GM18951 (cell line): ENCODE measurements at regions not wholly inside any gene's neighbourhood (a gene's known extent, or its start where the extent isn't known, plus 50 kb on each side); places are given as distances from the start of the nearest gene placed in this dataset.
"Not testable (repeated sequence)": the region's sequence is repeated elsewhere in the genome, so short reads cannot be mapped to it uniquely, and the experiment has no call there.

Experiments used
- POLR2A ChIP-seq: IDR thresholded peaks from 4 replicates; pipeline ENCODE4 v1.6.1; 2011; ENCODE audit warnings: mild to moderate bottlenecking; ENCODE audit not compliant: insufficient read length, insufficient read depth; ENCODE audit errors: extremely low read depth
- in situ Hi-C: fragments of 300-500 bp; cut with MboI; formaldehyde crosslinking; loops from one replicate; pipeline ENCODE4 v1.12.0; 2022; ENCODE audit warnings: low sequenced_read_pairs, mixed read lengths, inconsistent platforms; ENCODE audit not compliant: unreplicated experiment

DNA sequence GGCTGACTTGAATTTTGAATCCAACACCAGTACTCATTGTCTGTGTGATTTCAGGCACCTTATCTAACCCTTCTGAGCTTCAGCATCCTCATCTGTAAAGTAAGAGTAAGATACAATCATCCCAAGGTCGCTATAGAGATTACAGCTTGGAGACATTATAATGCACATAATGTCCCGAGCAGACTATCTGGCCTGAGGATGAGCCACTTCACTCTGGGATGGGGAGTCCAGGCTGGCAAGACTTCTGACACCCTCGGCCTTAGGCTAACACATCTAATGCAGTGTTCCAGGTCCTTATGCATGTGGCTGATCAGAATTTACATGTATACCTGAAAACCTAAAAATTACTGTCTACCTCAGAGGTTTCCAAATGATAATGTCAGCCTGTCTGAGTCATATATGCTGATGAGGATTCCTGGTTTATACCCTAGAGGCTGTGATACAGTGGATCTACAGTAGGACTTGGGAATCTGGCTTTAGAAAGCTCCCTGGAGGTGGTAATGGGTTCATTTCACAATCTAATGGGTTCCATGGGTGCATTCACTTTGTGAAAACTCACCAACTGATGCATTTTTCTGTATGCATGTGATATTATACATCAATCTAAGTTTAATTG lies 229.0 kb upstream of the SLCO3A1 start:
- no peak for TF ChIP-seq POLR2A
- in situ Hi-C loops = no loop called here

DNA sequence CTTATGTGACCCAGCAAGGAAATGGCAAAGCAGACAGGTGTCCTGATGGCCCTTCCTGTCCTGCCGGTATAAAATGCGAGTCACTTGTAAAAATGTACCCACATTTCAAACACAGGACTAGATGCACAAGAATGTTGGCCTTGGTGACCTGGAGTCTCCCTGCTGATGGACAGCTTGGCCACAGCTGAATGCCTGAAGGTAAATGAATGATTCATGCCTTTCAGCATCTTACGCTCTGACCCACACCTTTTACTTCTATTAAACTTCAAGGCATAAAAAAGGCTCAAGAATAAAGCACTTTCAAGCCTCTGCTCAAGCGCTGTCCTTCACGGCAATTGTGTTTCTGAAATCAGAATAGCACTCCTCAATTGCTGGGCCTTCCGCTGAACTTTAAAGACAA lies 228.0 kb upstream of the SLCO3A1 start:
- TF ChIP-seq POLR2A = no peak
- in situ Hi-C loops = no loop called here

DNA sequence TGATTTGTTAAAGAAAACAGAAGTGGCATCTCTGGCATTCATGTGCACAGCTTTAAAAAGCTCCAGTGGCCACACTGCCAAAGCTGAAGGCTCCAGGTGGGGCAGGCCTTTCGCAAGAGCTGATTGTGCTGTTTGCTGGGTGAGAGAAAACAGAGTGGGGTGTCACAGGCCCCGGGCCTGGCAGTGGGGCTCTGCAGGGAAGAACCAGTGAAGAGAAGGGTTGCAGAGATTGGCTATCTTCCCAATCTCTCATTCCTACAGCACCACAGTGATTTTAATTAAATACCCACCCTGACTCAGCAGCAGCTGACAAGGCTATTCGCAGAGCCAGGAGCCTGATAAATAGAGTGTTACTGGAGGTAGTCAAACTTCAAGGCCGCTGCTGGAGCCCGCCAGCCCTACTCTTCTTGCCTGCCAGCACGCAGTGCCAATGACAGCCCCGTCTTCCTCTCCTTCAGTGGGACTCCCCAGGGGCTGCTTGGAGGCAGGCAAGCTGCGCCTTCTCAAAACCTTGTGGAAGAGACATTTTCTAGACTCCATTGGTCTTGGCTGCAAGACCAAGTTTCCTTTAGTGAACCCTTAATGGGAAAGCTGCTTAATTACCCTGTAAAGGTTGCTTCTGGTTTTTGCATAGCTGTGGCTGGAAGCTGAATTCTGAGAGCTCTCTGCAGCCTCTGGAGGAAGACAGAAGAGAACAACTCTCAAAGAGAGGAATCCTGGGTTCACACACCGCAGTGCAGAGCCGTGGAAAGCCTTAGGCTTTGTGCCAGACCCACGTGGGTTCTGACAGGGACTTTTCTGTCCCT lies 225.8 kb upstream of the SLCO3A1 start:
- TF ChIP-seq POLR2A = no peak
- in situ Hi-C loops = no loop called here

DNA sequence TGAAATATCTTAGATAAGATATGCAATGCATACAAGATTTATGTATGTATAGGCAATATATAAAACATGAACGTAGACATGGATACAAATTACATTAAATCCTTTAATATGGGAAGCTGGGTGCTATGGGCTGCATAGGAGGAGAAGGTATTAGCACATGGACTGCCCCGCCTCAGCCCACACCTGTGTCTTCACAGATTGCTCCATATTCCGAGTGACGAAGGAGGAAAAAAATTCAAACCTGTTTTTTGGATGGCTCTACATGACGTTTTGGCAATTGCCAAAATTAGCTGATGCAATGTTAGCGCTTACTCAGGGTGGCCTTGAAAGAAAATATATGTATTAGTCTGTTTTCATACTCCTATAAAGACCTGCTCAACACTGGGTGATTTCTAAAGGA lies 223.4 kb upstream of the SLCO3A1 start:
- no peak for TF ChIP-seq POLR2A
- in situ Hi-C loops = no loop called here

DNA sequence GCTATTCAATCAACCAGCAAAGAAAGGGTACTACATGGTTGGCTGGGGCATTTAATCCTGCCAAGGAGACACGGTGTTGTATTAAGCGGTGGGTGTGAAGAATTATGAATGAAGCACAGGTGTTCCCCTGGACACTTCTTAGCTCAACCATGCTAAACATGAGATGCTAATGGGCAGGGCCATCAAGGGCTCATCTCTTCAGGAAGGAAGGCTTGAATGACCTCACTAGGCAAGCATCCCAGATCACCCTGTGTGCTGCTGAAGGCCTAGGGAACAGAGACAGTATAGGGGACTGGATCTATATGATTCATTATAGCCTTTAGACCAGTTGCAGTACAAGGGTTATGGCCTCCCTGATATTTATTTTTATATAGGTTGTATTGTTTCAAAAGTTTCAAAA lies 221.3 kb upstream of the SLCO3A1 start:
- in situ Hi-C loops = no loop called here

DNA sequence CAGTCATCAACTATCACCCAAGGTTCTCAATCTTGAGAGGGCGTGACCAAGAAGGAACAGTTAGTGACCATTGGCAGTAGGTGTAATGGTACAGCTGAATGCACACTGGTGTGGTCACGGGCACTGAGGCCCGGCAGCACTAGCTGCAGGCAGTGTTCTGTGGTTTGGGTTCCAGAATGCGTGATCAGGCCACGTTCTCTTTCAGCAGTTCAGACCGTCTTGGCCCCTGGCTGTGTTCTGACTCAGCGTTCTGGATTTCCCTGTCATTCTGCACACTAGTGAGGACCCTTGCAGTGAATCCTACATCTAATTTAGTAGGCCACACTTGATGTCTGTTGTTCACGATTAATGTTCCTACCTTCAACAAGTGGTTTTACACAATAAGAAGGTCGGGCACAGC lies 220.5 kb upstream of the SLCO3A1 start:
- TF ChIP-seq POLR2A = no peak
- in situ Hi-C loops = no loop called here

More for the DNA sequence above, 221.3 kb upstream of the SLCO3A1 start:
- no peak for TF ChIP-seq POLR2A

DNA sequence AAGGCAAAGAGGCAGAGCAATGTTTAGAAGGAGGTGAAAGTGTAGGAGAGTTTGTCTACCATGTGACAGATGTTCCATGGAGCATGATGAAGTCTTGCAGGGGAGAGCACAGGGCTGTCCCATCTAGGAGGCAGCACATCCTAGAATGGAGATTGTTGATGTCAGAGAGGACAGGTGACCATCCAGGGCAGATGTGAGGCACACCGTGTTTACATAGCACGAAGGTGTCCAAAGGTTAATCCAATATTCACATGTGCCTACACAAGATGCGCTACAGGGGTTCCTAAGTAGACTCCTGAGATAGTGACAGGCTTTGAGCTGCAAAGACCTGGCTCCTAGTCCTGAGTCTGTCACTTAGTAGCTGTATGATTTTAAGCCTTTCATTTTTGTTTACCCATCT lies 219.3 kb upstream of the SLCO3A1 start:
- in situ Hi-C loops = no loop called here
- no peak for TF ChIP-seq POLR2A

DNA sequence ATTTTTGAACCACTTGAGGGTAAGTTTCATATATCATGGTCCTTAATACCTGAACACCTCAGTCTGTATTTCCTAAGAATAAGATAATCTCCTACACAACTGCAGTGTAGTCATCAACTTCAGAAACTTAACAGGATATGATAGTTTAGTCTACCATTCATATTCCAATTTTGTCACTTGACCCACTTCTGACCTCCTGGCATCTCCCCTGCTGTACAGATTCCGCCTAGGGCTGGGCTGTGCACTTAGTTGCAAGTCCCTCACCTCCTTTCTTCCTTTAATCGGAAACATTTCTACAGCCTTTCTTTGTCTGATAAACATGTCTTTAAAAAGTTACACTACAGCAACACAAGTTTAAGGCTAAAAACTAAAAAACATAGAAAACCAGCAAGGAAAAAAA lies 218.4 kb upstream of the SLCO3A1 start:
- no peak for TF ChIP-seq POLR2A
- in situ Hi-C loops = no loop called here

DNA sequence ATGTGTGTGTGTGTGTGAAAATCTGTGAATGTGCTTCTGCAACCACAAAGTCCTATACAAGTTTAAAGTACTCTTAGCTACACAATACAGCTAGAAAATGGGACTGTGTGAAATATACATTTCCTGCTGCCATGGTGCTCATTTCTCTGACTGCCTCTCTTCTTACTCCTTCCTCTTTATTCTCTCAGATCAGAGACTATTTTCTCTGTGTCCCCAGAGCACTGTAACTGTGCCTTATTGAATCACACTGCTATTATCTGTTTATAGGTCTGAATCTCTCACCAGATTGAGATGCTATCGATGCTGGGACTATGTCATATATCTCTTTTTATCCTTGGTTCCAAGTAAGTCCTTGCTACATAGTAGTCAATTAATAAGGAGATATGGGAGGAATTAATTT lies 217.9 kb upstream of the SLCO3A1 start:
- in situ Hi-C loops = no loop called here
- no peak for TF ChIP-seq POLR2A

DNA sequence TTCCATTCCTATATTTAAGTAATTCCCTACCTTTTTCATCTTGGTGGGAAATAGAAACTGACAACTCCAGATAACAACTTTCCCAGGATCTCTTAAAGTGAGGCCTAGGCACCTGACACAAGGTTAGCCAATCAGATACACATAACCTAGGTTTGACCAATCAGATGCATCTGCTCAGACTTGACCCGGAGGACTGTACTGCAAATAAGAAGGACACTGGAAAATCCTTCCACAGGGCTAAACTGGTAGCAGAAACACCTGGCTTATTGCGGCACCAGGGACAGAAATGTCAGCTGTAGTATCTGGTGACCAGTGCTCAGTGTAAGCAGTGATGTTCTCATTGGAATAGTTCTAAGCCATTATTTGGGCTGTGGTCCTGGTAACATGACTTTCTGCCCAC lies 204.5 kb upstream of the SLCO3A1 start:
- no peak for TF ChIP-seq POLR2A
- in situ Hi-C loops = no loop called here

DNA sequence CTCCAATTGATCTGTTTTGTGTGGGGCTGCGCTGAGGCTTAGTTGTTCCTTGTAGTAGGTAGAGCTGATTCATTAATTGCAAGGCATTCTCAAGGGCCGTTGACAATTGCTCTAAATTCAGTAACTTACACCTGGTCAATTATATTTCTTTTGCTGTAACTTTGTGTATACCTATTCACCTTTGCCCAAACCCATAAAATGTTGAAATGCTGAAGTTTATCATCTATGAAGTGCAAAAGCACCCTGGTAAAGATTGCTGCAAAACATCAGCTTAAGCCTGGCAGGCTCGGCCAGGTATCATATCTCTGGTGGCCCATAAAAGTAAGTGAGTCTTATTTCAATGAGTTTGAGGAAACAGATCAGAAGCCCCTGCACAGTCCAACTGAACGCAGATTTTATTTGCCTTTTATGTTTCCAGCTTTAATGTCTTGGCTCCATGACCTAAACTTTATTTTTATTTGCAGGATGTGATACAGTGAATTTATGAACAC lies 203.6 kb upstream of the SLCO3A1 start:
- TF ChIP-seq POLR2A = no peak
- in situ Hi-C loops = no loop called here

DNA sequence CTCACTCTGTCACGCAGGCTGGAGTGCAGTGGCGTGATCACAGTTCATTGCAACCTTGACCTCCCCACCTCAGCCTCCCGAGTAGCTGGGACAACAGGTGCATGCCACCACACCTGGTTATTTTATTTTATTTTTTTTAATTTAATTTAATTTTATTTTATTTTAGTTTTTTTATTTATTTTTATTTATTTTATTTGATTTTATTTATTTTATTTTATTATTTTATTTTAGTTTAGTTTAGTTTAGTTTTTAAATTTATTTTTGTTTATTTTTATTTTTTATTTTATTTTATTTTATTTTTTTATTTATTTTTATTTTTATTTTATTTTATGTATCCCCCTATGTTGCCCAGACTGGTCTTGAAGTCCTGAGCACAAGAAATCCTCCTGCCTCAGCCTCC lies 202.3 kb upstream of the SLCO3A1 start:
- in situ Hi-C loops = no loop called here
- TF ChIP-seq POLR2A = no peak

DNA sequence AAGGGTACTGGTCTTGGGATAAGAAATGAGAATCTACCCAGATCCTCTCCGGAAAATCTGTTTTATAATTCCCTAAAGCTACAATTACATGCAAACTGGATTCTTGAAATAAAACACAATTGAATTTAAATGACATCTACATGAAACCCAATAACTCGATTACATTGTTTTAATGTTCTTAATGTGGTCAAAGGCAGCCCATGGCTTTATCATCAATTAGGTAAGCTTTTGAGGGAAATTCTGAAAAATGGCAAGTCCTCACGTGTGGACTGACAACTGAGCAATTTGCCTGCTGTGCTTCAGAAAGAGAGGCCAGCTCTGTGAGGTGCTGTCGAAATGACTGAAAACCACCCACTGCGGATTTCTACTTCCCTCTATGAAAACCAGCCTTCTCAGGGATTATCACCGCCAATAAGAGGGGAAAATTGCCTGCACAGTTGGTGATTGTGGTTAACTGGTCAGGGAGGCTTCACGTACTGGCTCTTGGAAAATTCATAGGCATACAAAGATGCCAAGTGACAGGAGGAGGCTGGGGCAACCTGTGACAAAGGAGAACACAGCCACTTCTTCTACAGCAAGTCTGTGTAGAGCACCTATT lies 200.8 kb upstream of the SLCO3A1 start:
- TF ChIP-seq POLR2A = no peak
- in situ Hi-C loops = no loop called here

DNA sequence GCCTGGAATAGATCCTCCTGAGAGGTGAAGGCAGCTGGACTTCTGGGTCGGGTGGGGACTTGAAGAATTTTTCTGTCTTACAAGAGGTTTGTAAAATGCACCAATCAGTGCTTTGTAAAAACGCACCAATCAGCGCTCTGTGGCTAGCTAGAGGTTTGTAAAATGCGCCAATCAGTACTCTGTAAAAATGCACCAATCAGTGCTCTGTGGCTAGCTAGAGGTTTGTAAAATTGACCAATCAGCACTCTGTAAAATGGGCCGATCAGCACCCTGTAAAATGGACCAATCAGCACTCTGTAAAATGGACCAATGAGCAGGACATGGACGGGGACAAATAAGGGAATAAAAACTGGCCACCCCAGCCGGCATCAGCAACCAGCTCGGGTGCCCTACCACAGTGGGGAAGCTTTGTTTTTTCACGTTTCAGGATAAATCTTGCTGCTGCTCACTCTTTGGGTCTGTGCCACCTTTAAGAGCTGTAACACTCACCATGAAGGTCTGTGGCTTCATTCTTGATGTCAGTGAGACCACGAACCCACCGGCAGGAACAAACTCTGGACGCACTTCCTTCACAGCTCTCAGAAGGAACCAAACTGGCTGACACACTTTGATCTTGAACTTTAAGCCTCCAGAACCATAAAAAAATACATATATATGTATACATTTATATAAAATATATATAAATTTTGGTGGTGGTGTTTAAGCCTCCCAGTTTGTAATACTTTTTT lies 197.8 kb upstream of the SLCO3A1 start:
- in situ Hi-C loops = not testable (repeated sequence)
